GM10266 (cell line): ENCODE measurements at regions not wholly inside any gene's neighbourhood (a gene's known extent, or its start where the extent isn't known, plus 50 kb on each side); places are given as distances from the start of the nearest gene placed in this dataset.

Source experiments
- DNase-seq: peaks from one replicate; pipeline ENCODE4 v3.0.0; 2012; ENCODE audit errors: extremely low spot score
- CTCF ChIP-seq: IDR thresholded peaks from 2 replicates; pipeline ENCODE4 v1.5.1; 2012; ENCODE audit warnings: mild to moderate bottlenecking, low read depth; ENCODE audit not compliant: control insufficient read depth, insufficient read depth; ENCODE audit errors: missing control alignments

- no peak for TF ChIP-seq CTCF
- DNase-seq: no peak
Observed at GRCh38 chr1:218575856-218576255, 230.7 kb downstream of the TGFB2 start.

GRCh38 chr1:218582646-218583045 is 237.5 kb downstream of the TGFB2 start:
- no peak for DNase-seq
- no peak for TF ChIP-seq CTCF

- DNase-seq: no peak
- TF ChIP-seq CTCF: no peak
Observed at GRCh38 chr1:218584418-218585155, 239.5 kb downstream of the TGFB2 start.

GRCh38 chr1:218585511-218586184 is 240.5 kb downstream of the TGFB2 start:
- TF ChIP-seq CTCF: no peak

GRCh38 chr1:218587900-218588299 is 242.8 kb downstream of the TGFB2 start:
- no peak for TF ChIP-seq CTCF
- no peak for DNase-seq

More at GRCh38 chr1:218585511-218586184, 240.5 kb downstream of the TGFB2 start:
- no peak for DNase-seq

GRCh38 chr1:218588540-218589172 is 243.5 kb downstream of the TGFB2 start:
- DNase-seq: no peak
- TF ChIP-seq CTCF: no peak

GRCh38 chr1:218589487-218589886 is 244.4 kb downstream of the TGFB2 start:
- no peak for DNase-seq

More at GRCh38 chr1:218589487-218589886, 244.4 kb downstream of the TGFB2 start:
- no peak for TF ChIP-seq CTCF
